SKM-1 (cell line): ENCODE measurements at regions not wholly inside any gene's neighbourhood (a gene's known extent, or its start where the extent isn't known, plus 50 kb on each side); places are given as distances from the start of the nearest gene placed in this dataset.

Experiments used
- DNase-seq: peaks from one replicate; lab custom pipeline; 2025; ENCODE audit not compliant: unreplicated experiment; lab: John Stamatoyannopoulos, UW

- no peak for DNase-seq
Observed at GRCh38 chr6:140108167-140108566, 733.7 kb upstream of the CITED2 start.

DNA sequence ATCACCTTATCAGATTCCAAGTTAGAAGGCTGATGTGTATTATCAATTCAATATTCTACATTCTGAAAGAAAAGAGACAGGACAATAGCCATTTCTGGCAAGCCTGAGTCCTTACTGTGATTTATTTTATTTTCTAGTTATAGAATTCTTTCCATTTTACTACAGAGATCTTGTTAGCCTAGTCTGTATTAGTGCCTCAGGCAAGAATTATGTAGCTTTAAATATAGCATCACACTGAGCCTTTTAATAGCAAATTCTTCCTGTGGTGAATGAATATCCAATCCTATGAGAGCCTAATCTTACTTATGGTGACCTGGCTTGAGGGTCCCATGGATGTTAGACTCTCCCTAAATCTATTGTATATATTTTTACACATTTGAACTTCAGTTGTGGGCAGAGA lies 732.8 kb upstream of the CITED2 start:
- DNase-seq = no peak

DNA sequence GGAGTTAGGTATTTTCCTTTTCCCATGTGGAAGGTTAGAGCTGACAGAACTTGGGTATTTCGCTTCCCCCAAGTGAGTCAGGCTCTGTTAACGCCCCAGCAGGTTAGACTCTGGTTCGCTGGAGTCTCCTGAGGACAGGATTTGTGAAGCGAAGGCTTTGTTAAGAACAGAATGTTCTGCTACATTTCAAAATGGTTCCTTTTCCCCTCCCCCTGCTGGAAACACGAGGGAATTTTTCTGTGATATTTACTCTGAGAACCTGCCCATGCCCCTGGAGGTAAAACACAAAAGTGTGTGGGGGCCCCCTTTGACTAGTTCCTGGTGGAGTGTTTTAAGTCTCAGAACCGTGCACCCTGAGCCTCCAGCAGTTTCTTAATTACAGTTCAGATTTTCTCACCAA lies 731.4 kb upstream of the CITED2 start:
- no peak for DNase-seq

DNA sequence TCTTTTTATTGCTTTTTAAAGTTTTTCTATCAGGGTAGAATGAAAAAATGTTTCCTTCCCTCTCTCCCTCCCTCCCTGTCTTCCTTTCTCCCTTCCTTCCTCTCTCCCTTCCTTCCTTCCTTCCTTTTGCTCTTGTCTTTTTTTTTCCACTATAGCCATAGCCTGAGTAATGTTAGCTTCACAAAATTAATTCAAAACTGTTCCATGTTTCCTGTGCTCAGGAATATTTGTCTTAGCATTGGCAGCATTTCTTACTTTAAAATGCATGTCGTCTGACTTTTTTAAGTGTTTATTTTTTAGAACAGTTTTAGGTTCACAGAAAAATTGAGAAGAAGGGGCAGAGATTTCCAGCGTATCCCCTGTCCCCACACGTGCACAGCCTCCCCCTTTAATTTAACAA lies 730.8 kb upstream of the CITED2 start:
- no peak for DNase-seq

DNA sequence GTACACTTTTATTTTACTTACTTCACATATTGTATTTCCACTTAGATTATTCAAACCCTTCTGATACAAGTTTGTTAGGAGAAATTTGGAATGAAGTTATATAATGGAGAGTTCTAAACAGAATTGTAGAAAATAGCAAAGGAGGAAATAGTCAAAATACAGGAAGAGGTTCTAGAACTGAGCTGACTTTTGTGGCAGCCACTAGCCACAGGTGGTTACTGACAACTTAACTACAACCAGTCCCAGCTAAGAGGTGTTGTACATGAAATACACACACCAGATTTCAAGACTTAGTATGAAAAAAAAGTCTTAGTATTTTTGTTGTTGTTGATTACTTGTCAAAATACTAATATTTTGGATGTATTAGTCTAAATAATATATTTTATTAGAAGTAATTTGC lies 727.4 kb upstream of the CITED2 start:
- DNase-seq = no peak

DNA sequence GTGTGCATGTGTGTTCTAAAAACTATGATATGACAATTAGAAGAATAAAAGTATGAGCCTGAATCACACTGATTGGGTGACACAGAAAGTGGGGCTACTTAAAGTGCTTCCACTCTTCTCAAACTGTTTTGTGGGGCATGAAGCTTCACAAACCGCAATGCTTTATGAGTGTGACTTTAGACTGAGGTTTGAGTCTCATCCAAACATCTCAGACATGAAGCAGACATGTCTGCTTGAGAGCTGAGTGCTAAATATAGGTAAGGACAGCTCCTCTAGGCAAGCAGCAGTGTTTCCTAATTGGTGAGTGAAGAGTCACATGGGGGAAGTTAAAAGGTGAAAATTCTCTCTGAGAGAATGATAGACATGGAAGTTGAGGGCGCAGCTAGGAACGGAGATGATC lies 726.9 kb upstream of the CITED2 start:
- no peak for DNase-seq

DNA sequence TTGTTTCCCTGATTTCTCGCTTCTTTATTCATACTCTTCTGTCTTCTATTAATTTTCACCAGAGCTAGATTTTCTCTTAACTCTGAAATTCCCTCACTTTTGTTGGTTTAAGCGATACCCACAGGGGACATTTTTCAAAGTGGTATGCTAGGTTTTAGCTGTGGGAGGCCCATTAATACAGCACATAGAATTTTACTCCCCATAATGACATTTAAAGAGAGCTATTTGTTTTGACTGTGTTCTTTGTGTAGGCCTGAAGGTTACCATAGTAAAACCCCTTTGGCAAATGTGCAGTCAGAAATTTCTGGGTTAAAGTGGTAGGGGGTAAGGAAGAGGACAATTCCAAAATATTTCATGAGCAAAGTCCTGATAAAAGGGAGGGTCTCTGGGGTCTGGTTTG lies 721.1 kb upstream of the CITED2 start:
- no peak for DNase-seq

DNA sequence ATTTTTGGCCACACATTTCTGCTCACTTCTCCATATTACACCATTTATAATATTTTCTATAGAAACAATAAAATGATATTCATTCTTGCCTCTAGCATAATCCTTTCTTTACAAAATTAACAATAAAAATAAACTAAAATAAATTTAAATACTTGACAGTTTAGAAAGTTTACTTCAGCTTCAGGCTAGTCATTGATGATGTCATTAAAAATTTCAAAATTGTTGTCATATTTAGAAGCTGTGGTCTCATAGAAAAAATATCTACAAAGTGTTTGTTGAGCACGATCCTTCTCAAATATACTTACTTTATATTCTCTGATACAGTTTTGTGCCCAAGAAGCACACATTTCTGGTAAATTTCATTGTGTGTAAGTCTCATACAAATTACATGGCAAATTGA lies 717.4 kb upstream of the CITED2 start:
- DNase-seq = no peak

DNA sequence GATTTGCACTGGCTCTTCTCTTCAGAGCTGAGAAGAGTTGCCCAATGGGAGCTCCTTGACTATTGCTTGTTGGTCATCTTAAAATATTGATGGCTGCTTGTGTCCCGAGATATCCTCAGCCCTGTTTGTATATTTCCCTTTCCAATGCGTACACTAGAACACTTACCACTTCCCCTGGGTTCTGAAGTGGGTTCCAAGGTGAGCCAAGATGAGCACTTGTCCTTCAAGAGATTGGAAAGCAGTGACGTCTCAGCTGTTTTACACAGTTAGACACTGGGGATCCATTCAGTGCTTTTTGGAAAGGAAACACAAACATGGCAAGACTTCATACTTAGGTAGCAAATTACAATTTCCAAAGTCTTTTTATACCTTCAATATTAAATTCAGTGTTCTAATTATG lies 716.4 kb upstream of the CITED2 start:
- DNase-seq = no peak

GRCh38 chr6:140083375-140083774 lies 708.9 kb upstream of the CITED2 start:
- DNase-seq = no peak

GRCh38 chr6:140082867-140083297 lies 708.4 kb upstream of the CITED2 start:
- no peak for DNase-seq

- DNase-seq = no peak
Observed at GRCh38 chr6:140079328-140079727, 704.9 kb upstream of the CITED2 start.

DNA sequence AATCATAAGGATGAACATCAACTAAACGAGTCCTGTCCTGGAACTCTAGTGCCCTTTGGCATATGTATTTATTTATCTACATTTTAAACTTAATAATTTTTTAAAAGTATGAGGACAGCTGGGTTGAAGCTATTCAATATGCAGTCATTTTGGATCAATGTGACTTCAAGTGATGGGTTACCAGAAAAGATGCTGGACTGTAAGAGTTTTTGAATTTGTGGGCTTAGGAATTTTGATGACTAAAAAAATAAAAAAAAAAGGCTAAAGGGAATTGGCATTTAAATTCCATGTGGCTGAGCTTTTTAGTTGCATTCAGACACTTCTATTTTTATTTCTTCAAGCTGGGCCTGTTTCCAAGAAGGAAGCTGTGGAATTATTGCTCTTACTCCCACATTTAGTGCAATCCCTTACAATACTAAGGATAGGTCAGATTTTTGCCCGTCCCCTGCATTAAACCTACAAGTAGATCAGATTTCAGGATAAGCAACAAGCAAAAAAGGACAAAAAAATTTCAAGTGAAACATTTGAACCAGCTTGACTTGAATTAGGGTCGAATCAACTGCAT lies 704.2 kb upstream of the CITED2 start:
- no peak for DNase-seq

- DNase-seq = no peak
Observed at GRCh38 chr6:140077827-140078560, 703.5 kb upstream of the CITED2 start.

GRCh38 chr6:140076105-140076504 lies 701.7 kb upstream of the CITED2 start:
- no peak for DNase-seq

DNA sequence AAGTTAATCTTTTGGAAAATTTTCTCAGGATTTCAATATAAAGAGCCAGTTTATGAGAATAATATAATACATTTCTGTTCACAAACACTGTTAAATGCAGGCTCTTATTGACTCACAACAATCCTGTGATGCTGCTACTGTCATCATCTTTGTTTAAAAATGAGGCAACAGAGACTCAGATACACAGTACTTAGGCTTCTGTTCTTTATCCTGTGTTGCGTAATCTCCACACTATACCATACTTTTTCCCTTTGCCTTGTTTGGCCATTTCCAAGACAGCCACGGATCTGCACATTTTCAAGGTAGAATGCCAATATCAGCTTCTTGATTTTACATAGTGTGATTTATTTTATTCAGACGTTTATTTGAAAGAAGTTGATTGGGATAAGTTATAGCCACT lies 699.0 kb upstream of the CITED2 start:
- no peak for DNase-seq

DNA sequence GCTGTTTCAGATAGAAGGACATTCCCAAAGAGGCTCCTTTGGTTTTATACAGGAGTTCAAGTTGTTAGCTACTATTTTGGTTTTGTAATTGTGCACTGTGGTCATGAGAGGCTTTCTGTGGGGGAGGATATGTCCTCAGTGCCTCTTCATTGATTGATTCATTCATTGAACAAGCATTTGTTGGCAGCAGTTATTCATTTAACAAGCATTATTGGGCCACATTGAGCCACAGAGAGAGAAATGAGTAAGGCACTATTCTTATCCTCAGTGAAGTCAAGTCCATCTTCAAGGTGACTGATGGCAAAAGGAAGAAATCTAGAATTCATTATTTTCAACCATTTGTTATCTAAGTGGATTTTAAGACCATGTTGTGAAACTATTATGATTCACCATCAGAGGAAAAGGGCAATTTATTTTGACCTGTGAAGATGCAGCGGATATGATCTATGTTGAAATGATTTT lies 697.2 kb upstream of the CITED2 start:
- DNase-seq = no peak

- no peak for DNase-seq
Observed at GRCh38 chr6:140070846-140071473, 696.5 kb upstream of the CITED2 start.

DNA sequence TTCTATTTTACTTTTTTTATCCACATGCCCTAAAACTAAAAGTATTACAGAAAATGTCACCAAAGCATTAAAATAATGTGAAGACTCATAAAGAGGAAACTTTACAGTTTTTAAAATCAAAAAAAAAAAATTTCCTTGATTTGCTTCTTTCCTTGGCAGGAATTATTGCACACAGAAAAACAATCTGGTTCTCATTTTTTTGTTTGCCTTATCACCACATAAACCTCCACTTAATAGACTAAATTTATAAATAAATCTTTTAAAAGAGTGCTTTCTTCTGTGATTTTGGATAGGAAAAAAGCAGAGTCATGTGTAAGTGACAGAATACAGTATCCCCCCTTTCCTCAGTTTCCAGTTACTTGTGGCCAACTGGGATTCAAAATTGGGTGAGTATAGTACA lies 695.1 kb upstream of the CITED2 start:
- DNase-seq = no peak

GRCh38 chr6:140068801-140069200 lies 694.4 kb upstream of the CITED2 start:
- DNase-seq = no peak

DNA sequence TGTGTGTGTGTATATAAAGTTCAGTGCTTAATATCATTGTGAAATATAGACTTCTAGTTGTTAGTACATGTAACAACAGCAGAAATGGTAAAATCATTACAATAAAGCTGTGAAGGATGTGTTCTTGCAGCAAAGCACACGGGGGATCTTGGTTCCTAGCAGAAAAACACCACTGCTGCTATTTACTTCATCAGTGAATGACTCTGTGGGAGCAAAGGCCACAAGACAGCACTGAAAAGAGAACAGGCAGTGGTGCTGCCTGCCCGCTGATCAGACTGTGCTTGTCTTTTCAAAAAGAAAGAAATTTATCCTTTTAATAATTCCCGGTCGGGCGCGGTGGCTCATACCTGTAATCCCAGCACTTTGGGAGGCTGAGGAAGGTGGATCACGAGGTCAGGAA lies 689.9 kb upstream of the CITED2 start:
- DNase-seq = no peak

DNA sequence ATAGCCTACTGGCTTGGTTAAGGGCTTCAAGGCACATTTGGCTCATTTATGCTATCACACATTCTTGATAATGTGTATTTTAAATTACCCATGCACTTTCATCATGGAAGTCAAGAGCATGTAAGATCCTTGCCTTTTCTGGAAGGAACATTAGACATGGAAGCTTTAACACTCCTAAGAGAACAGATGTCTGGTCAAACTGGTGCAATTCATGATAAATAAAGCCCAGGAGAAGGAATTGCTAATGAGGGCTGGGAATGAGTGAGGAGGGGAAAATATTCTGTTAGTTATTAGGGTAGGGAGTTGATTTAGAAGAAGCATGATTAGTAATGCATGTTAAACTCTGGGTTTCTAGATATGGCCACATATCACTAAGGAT lies 688.6 kb upstream of the CITED2 start:
- DNase-seq = no peak
